ENCODE measurements at regions not wholly inside any gene's neighbourhood (a gene's known extent, or its start where the extent isn't known, plus 50 kb on each side); places are given as distances from the start of the nearest gene placed in this dataset.

DNA sequence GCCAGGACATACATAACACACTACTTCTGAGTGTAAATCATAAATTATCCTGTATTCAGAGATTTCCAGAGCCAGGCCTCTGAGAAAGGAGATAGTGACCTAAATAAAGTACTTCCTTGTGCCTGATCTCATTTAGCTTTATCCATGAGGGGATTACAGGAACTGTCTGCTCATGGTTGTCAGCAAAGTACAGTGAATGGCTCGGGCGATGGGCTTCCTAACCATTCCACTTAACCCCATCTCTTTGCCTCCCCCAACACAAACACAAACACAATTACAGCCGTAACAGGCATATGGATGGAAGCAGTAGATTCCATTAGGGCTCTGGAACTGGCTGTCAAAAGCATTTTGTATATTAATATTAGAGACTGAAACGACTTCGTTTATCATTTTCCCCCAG is 206.7 kb upstream of the CPNE8 start:
- TF ChIP-seq CTCF (IDR thresholded peaks at IDR 0.05; ENCODE audit: borderline replicate concordance) = no peak
- Histone ChIP-seq H3K36me3 (no peaks in the 10 kb centered on the region), H3K4me3 (no peak overlapping the region), H3K27me3 (ENCODE audit: low read depth) (peaks cover 3% of the 10 kb centered on the region), H3K27ac (replicated peaks) (no peak overlapping the region), H3K9me3 (replicated peaks) (no peaks in the 10 kb centered on the region), H3K4me1 (no peaks in the 10 kb centered on the region)
- no peak for DNase-seq
- intact Hi-C loops (cut with micrococcal nuclease) = no loop called here

- no peak for DNase-seq
- intact Hi-C loops (cut with micrococcal nuclease) = no loop called here
- H3K4me3 ChIP-seq = no peak overlapping the region
- no peaks in the 10 kb centered on the region for H3K4me1 ChIP-seq
- TF ChIP-seq CTCF (IDR thresholded peaks at IDR 0.05; ENCODE audit: borderline replicate concordance) = no peak
- no peak overlapping the region for H3K27ac ChIP-seq (replicated peaks)
- no peaks in the 10 kb centered on the region for H3K36me3 ChIP-seq
- H3K9me3 ChIP-seq (replicated peaks) = no peaks in the 10 kb centered on the region
- no peaks in the 10 kb centered on the region for H3K27me3 ChIP-seq (ENCODE audit: low read depth)
Measured at GRCh38 chr12:39105111-39105510, 199.7 kb upstream of the CPNE8 start.

DNA sequence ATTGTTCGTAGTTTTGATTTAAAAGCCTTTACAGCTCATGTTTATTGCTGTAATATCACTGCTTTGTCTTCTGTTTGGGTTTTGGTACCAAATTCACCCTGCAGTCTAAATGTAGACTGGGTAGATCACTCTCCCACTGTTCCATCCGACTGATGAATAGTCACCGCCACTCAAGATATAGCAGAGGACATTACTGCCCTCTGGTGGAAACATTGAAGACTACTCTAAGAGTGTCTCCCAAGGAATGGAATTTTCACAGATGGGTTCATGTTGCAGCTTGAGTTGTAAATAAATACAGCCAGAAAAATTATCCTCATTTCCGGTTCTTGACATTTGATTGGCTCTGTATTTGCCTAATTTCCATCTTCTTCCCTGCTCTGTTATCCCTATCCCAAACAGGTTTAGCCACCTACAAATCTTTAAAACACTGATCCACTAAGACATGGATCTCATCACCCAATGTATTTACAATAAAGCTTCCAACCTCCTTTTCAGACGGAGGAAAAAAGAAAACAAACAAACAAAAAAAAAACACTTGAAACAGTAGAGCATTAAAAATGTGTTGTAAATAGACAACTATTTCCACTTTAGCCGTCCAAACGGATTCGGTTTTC is 198.3 kb upstream of the CPNE8 start:
- peak; percentile 89 for TF ChIP-seq CTCF (IDR thresholded peaks at IDR 0.05; ENCODE audit: borderline replicate concordance)
- Histone ChIP-seq H3K36me3 (no peaks in the 10 kb centered on the region), H3K4me1 (no peaks in the 10 kb centered on the region), H3K27ac (replicated peaks) (no peak overlapping the region), H3K27me3 (ENCODE audit: low read depth) (no peaks in the 10 kb centered on the region), H3K9me3 (replicated peaks) (no peaks in the 10 kb centered on the region), H3K4me3 (no peak overlapping the region)
- no peak for DNase-seq
- intact Hi-C loops (cut with micrococcal nuclease) = loop anchor here (5.0 kb wide), 2 partner anchors 181 to 776 kb away; no protein-coding TSS in a partner anchor

GRCh38 chr12:39102474-39103209 is 197.3 kb upstream of the CPNE8 start:
- H3K9me3 ChIP-seq (replicated peaks) = no peaks in the 10 kb centered on the region
- H3K4me1 ChIP-seq = no peaks in the 10 kb centered on the region
- no peaks in the 10 kb centered on the region for H3K27me3 ChIP-seq (ENCODE audit: low read depth)
- no peak overlapping the region for H3K27ac ChIP-seq (replicated peaks)
- no peak for DNase-seq
- H3K4me3 ChIP-seq = no peak overlapping the region
- no peaks in the 10 kb centered on the region for H3K36me3 ChIP-seq
- intact Hi-C loops (cut with micrococcal nuclease) = loop anchor here (5.0 kb wide), 2 partner anchors 180 to 775 kb away; no protein-coding TSS in a partner anchor
- no peak for TF ChIP-seq CTCF (IDR thresholded peaks at IDR 0.05; ENCODE audit: borderline replicate concordance)

DNA sequence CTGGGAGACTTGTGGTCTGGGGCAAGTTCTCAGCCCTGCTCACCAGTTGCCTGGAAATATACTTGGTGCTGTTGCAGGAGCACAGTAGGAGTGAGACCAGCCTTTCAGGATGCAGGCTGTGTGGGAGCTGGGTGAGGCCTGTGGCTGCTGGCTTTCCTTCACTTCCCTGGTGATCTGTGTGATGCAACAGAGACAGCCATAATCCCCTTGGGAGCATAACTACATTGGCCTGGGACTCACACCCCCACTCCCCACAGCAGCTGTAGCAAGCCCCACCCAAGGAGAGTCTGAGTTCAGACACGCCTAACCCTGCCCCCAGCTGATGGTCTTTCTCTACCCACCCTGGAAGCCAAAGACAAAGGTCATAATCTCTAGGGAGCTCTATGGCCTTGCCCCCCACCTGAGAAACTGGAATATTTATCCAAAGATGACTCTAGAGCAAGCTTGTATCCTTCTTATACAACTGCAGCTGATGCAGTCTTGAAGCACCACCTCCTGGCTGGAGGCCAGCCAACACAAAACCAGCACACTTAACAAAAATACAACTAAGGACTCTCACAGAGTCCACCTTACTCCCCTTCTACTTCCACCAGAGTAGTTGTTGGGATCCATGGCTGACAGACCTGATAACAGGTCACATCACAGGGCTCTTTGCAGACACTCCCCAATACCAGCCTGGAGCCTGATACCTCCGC is 190.4 kb upstream of the CPNE8 start:
- H3K27me3 ChIP-seq (ENCODE audit: low read depth) = peaks cover 22% of the 10 kb centered on the region
- H3K27ac ChIP-seq (replicated peaks) = no peak overlapping the region
- no peaks in the 10 kb centered on the region for H3K4me1 ChIP-seq
- no peak for DNase-seq
- H3K9me3 ChIP-seq (replicated peaks) = no peaks in the 10 kb centered on the region
- H3K36me3 ChIP-seq = no peaks in the 10 kb centered on the region
- H3K4me3 ChIP-seq = no peak overlapping the region
- intact Hi-C loops (cut with micrococcal nuclease) = no loop called here
- no peak for TF ChIP-seq CTCF (IDR thresholded peaks at IDR 0.05; ENCODE audit: borderline replicate concordance)
